ENCODE measurements at regions not wholly inside any gene's neighbourhood (a gene's known extent, or its start where the extent isn't known, plus 50 kb on each side); places are given as distances from the start of the nearest gene placed in this dataset.
"Not testable (repeated sequence)": the region's sequence is repeated elsewhere in the genome, so short reads cannot be mapped to it uniquely, and the experiment has no call there.

DNA sequence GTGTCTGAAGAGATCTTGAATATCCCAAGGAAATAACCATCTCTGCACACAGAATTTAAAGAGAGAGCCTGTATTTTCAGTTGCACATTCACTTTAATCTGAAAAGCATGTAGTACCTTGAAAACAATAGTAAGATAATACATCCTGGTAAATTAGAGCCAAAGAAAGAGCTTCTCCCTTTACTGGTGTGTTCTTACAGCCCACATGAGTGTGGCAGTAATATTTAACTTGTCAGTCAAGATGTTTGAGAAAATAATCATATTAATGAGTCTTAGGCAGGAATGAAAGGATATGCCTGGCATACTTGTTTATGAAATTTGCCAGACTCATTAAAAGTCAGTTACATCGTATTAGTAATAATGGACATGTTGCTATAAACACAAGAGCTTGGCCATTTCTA is 908.4 kb upstream of the ADGRL4 start:
- no peak overlapping the region for H3K4me3 ChIP-seq (ENCODE audit: low read length)
- H3K4me2 ChIP-seq (ENCODE audit: low read depth, low read length, poor library complexity, severe bottlenecking) = no peak overlapping the region
- no peak overlapping the region for H3K9ac ChIP-seq (ENCODE audit: low read length)
- no peaks in the 10 kb centered on the region for H3K4me1 ChIP-seq (ENCODE audit: low read length)
- no peaks in the 10 kb centered on the region for H3K27me3 ChIP-seq (ENCODE audit: low read length)
- no peak overlapping the region for H2AFZ ChIP-seq (ENCODE audit: low read length)
- H3K36me3 ChIP-seq (ENCODE audit: insufficient read depth, low read length) = no peaks in the 10 kb centered on the region
- DNase-seq = no peak
- H3K79me2 ChIP-seq (ENCODE audit: low read length) = no peaks in the 10 kb centered on the region
- H4K20me1 ChIP-seq (ENCODE audit: insufficient read depth, low read depth, low read length) = no peaks in the 10 kb centered on the region
- no peak overlapping the region for H3K27ac ChIP-seq (ENCODE audit: low read length)
- peaks cover 34% of the 10 kb centered on the region for H3K9me3 ChIP-seq (ENCODE audit: low read length)
- H3K9me2 ChIP-seq (replicated peaks; ENCODE audit: insufficient read depth, low read length) = no peaks in the 10 kb centered on the region

DNA sequence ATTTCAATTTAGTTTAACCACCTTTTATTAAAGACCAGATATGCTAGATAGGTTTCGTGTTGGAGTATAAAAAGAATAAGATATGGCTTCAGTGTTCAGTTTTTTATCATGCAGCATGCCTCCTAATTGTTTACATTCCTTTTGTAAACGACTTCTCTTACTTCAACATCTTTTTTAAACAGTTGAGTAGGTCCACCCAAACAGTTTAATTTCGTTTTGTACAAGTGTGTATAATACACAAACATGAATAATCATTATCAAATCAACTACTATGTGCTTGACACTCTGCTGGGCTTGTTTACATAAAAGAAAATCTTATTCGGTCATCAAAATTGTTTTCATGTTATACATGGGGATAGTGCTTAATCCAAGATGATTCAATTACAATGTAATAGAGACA is 906.3 kb upstream of the ADGRL4 start:
- DNase-seq = no peak
- no peak overlapping the region for H3K4me3 ChIP-seq (ENCODE audit: low read length)
- H3K9ac ChIP-seq (ENCODE audit: low read length) = no peak overlapping the region
- peaks cover 38% of the 10 kb centered on the region for H3K9me3 ChIP-seq (ENCODE audit: low read length)
- no peaks in the 10 kb centered on the region for H3K4me1 ChIP-seq (ENCODE audit: low read length)
- no peak overlapping the region for H3K27ac ChIP-seq (ENCODE audit: low read length)
- no peak overlapping the region for H3K4me2 ChIP-seq (ENCODE audit: low read depth, low read length, poor library complexity, severe bottlenecking)
- no peak overlapping the region for H2AFZ ChIP-seq (ENCODE audit: low read length)
- no peaks in the 10 kb centered on the region for H3K27me3 ChIP-seq (ENCODE audit: low read length)
- no peaks in the 10 kb centered on the region for H3K9me2 ChIP-seq (replicated peaks; ENCODE audit: insufficient read depth, low read length)
- H3K79me2 ChIP-seq (ENCODE audit: low read length) = no peaks in the 10 kb centered on the region
- H3K36me3 ChIP-seq (ENCODE audit: insufficient read depth, low read length) = no peaks in the 10 kb centered on the region
- H4K20me1 ChIP-seq (ENCODE audit: insufficient read depth, low read depth, low read length) = no peaks in the 10 kb centered on the region

DNA sequence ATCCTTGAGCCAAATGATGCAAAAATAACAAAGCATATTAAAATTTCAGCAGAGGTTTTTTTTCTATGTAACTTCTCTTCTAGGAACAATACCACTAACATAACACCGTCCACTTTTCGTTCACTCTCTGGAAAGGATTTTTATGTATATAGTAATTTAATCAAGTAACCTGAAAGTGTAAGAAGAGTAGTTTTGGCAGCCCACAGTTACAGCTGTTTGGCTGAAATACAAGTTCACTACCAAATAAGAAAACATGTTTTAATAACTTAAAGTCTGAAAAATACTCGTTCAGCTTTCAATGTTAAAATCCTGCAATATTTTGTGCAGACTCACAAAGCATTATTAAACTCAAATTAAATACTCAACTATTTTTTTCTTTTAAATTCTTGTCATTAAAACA is 896.8 kb upstream of the ADGRL4 start:
- no peaks in the 10 kb centered on the region for H3K9me2 ChIP-seq (replicated peaks; ENCODE audit: insufficient read depth, low read length)
- H3K4me3 ChIP-seq (ENCODE audit: low read length) = no peak overlapping the region
- no peaks in the 10 kb centered on the region for H3K36me3 ChIP-seq (ENCODE audit: insufficient read depth, low read length)
- H3K4me2 ChIP-seq (ENCODE audit: low read depth, low read length, poor library complexity, severe bottlenecking) = no peak overlapping the region
- no peaks in the 10 kb centered on the region for H3K79me2 ChIP-seq (ENCODE audit: low read length)
- H3K27ac ChIP-seq (ENCODE audit: low read length) = no peak overlapping the region
- no peaks in the 10 kb centered on the region for H3K27me3 ChIP-seq (ENCODE audit: low read length)
- H3K9ac ChIP-seq (ENCODE audit: low read length) = no peak overlapping the region
- no peaks in the 10 kb centered on the region for H4K20me1 ChIP-seq (ENCODE audit: insufficient read depth, low read depth, low read length)
- DNase-seq = no peak
- H3K9me3 ChIP-seq (ENCODE audit: low read length) = peaks cover 27% of the 10 kb centered on the region
- no peak overlapping the region for H2AFZ ChIP-seq (ENCODE audit: low read length)
- no peaks in the 10 kb centered on the region for H3K4me1 ChIP-seq (ENCODE audit: low read length)

DNA sequence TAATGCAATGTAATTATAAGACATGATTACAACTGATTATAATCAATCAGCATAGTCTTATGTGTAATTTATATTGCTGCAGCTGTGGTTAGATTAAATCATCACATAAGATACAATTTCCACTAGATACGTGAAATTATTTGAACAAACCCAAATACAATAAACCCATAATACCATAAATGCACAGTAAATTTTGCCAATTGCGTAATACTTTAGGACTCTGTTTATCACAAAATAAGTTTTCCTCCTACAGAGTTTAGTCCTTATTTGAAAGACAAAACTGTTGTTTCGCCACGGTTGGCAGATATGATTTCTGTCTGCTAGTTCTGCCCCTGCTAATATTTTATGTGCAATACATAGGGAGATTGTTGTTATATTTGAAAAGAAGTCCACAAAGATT is 895.9 kb upstream of the ADGRL4 start:
- no peak for DNase-seq
- H3K4me3 ChIP-seq (ENCODE audit: low read length) = no peak overlapping the region

DNA sequence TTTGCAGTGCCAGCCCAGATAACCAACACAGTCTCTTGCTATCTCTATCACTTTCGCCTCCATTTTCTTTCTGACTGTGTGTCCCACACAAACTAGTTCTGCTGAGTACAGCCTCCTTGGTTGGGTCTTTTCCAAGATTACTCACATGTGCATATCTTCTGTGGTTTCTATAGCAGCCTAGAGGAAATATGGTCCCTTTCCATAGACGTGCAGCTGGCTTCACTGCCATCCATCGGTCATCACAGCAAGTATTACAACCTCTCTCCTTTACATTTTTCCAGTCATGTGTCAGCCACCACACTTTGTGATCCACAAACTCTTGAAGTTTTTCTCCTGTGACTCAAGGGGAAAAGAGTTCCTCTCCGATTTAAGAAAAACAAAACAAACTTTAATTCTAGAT is 893.4 kb upstream of the ADGRL4 start:
- Histone ChIP-seq H3K79me2 (ENCODE audit: low read length) (no peaks in the 10 kb centered on the region), H2AFZ (ENCODE audit: low read length) (no peak overlapping the region), H3K27me3 (ENCODE audit: low read length) (no peaks in the 10 kb centered on the region), H3K27ac (ENCODE audit: low read length) (no peak overlapping the region), H3K4me1 (ENCODE audit: low read length) (no peaks in the 10 kb centered on the region), H3K4me3 (ENCODE audit: low read length) (no peak overlapping the region), H3K9ac (ENCODE audit: low read length) (no peak overlapping the region), H3K9me3 (ENCODE audit: low read length) (peaks cover 34% of the 10 kb centered on the region), H3K9me2 (replicated peaks; ENCODE audit: insufficient read depth, low read length) (no peaks in the 10 kb centered on the region), H3K36me3 (ENCODE audit: insufficient read depth, low read length) (no peaks in the 10 kb centered on the region), H4K20me1 (ENCODE audit: insufficient read depth, low read depth, low read length) (no peaks in the 10 kb centered on the region), H3K4me2 (ENCODE audit: low read depth, low read length, poor library complexity, severe bottlenecking) (no peak overlapping the region)
- DNase-seq = no peak

More for the DNA sequence above, 895.9 kb upstream of the ADGRL4 start:
- no peak overlapping the region for H3K27ac ChIP-seq (ENCODE audit: low read length)
- H3K9me3 ChIP-seq (ENCODE audit: low read length) = peaks cover 30% of the 10 kb centered on the region
- no peak overlapping the region for H2AFZ ChIP-seq (ENCODE audit: low read length)
- no peak overlapping the region for H3K4me2 ChIP-seq (ENCODE audit: low read depth, low read length, poor library complexity, severe bottlenecking)
- H3K4me1 ChIP-seq (ENCODE audit: low read length) = no peaks in the 10 kb centered on the region
- H3K9ac ChIP-seq (ENCODE audit: low read length) = no peak overlapping the region
- H3K9me2 ChIP-seq (replicated peaks; ENCODE audit: insufficient read depth, low read length) = no peaks in the 10 kb centered on the region
- H4K20me1 ChIP-seq (ENCODE audit: insufficient read depth, low read depth, low read length) = no peaks in the 10 kb centered on the region
- no peaks in the 10 kb centered on the region for H3K27me3 ChIP-seq (ENCODE audit: low read length)
- no peaks in the 10 kb centered on the region for H3K36me3 ChIP-seq (ENCODE audit: insufficient read depth, low read length)
- no peaks in the 10 kb centered on the region for H3K79me2 ChIP-seq (ENCODE audit: low read length)

DNA sequence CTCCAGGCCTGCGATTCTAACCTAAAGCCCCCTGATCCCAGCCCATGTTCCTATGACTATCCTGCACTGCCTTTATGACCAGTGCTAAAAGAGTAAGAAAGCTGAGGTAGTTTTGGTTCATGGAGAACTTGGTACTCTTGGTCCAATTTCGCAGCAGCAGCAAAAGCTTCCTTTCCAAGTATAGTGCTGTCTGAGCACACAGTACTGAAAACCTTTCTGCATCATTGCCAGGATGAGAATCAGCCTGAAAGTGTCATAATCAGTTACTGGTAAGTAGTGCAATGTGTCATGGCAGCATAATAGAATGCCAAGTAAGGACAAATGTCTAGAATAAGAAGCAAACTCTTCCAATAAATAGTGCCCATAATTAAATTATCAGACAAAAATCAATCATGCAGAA is 889.6 kb upstream of the ADGRL4 start:
- no peak overlapping the region for H3K27ac ChIP-seq (ENCODE audit: low read length)
- H4K20me1 ChIP-seq (ENCODE audit: insufficient read depth, low read depth, low read length) = no peaks in the 10 kb centered on the region
- no peak for DNase-seq
- H3K36me3 ChIP-seq (ENCODE audit: insufficient read depth, low read length) = no peaks in the 10 kb centered on the region
- no peaks in the 10 kb centered on the region for H3K79me2 ChIP-seq (ENCODE audit: low read length)
- H3K27me3 ChIP-seq (ENCODE audit: low read length) = no peaks in the 10 kb centered on the region
- H3K4me3 ChIP-seq (ENCODE audit: low read length) = no peak overlapping the region
- H3K9me2 ChIP-seq (replicated peaks; ENCODE audit: insufficient read depth, low read length) = no peaks in the 10 kb centered on the region
- no peaks in the 10 kb centered on the region for H3K4me1 ChIP-seq (ENCODE audit: low read length)
- H3K9me3 ChIP-seq (ENCODE audit: low read length) = peaks cover 22% of the 10 kb centered on the region
- H2AFZ ChIP-seq (ENCODE audit: low read length) = no peak overlapping the region
- H3K9ac ChIP-seq (ENCODE audit: low read length) = no peak overlapping the region
- no peak overlapping the region for H3K4me2 ChIP-seq (ENCODE audit: low read depth, low read length, poor library complexity, severe bottlenecking)

DNA sequence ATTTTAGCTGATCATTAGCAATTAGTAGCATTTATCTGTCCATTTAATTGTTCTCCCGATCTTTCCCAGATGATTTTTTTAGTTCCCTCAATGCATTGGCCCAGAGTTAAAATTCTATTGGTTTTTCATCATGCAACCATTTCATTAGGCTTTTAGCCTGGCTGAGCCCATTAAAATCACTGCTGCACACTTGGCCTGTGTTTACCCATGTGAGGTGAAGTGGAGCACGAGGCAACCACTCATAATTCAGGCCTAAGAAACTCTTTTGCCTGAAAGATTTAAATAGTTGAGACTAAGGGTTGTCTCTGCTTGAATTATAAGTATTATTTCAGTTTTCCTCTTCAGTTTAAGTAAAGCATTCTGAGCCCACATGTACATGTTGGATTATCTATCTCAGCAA is 889.0 kb upstream of the ADGRL4 start:
- Histone ChIP-seq H3K4me3 (ENCODE audit: low read length) (no peak overlapping the region), H3K9ac (ENCODE audit: low read length) (no peak overlapping the region), H3K4me1 (ENCODE audit: low read length) (no peaks in the 10 kb centered on the region)

DNA sequence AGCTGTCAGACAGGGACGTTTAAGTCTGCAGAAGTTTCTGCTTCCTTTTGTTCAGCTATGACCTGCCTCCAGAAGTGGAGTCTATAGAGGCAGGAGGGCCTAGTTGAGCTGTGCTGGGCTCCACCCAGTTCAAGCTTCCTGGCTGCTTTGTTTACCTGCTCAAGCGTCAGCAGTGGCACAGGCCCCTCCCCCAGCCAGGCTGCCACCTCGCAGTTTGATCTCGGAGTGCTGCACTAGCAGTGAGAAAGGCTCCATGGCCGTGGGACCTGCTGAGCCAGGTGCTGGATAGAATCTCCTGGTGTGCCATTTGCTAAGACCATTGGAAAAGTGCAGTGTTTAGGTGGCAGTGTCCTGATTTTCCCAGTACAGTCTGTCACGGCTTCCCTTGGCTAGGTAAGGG is 887.6 kb upstream of the ADGRL4 start:
- H3K27ac ChIP-seq (ENCODE audit: low read length); H4K20me1 ChIP-seq (ENCODE audit: insufficient read depth, low read depth, low read length); H3K4me1 ChIP-seq (ENCODE audit: low read length); H3K9ac ChIP-seq (ENCODE audit: low read length); H3K4me3 ChIP-seq (ENCODE audit: low read length); DNase-seq; H3K9me2 ChIP-seq (replicated peaks; ENCODE audit: insufficient read depth, low read length); H3K79me2 ChIP-seq (ENCODE audit: low read length); H3K27me3 ChIP-seq (ENCODE audit: low read length); H3K4me2 ChIP-seq (ENCODE audit: low read depth, low read length, poor library complexity, severe bottlenecking); H2AFZ ChIP-seq (ENCODE audit: low read length); H3K9me3 ChIP-seq (ENCODE audit: low read length); H3K36me3 ChIP-seq (ENCODE audit: insufficient read depth, low read length): not testable (repeated sequence)

More for the DNA sequence above, 889.0 kb upstream of the ADGRL4 start:
- Histone ChIP-seq H2AFZ (ENCODE audit: low read length) (no peak overlapping the region), H3K27ac (ENCODE audit: low read length) (no peak overlapping the region), H3K27me3 (ENCODE audit: low read length) (no peaks in the 10 kb centered on the region), H3K9me2 (replicated peaks; ENCODE audit: insufficient read depth, low read length) (no peaks in the 10 kb centered on the region), H3K4me2 (ENCODE audit: low read depth, low read length, poor library complexity, severe bottlenecking) (no peak overlapping the region), H3K36me3 (ENCODE audit: insufficient read depth, low read length) (no peaks in the 10 kb centered on the region), H3K9me3 (ENCODE audit: low read length) (peaks cover 18% of the 10 kb centered on the region), H3K79me2 (ENCODE audit: low read length) (no peaks in the 10 kb centered on the region), H4K20me1 (ENCODE audit: insufficient read depth, low read depth, low read length) (no peaks in the 10 kb centered on the region)
- no peak for DNase-seq

DNA sequence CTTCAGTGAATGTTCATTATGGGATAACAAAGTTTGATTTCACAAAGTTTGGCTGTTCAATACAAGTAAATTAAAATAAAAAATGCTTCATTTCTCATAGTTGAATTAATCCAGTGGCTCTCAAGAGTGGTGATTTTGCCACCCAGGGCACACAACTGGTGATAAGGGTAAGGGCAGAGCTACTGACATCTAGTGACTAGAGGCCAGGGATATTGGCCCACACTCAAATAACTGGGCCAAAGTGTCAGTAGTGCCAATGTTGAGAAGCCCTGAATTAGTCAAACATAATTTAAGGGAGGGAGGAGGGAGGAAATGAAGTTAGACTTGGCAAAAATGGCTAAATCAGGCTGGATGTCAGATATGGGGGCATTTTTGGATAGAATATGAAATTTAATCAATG is 880.5 kb upstream of the ADGRL4 start:
- H3K9me2 ChIP-seq (replicated peaks; ENCODE audit: insufficient read depth, low read length) = no peaks in the 10 kb centered on the region
- H3K4me1 ChIP-seq (ENCODE audit: low read length) = no peaks in the 10 kb centered on the region
- H3K4me2 ChIP-seq (ENCODE audit: low read depth, low read length, poor library complexity, severe bottlenecking) = no peak overlapping the region
- no peaks in the 10 kb centered on the region for H3K27me3 ChIP-seq (ENCODE audit: low read length)
- H2AFZ ChIP-seq (ENCODE audit: low read length) = no peak overlapping the region
- H3K4me3 ChIP-seq (ENCODE audit: low read length) = no peak overlapping the region
- no peaks in the 10 kb centered on the region for H4K20me1 ChIP-seq (ENCODE audit: insufficient read depth, low read depth, low read length)
- peak; percentile 2 for DNase-seq
- H3K9me3 ChIP-seq (ENCODE audit: low read length) = peaks cover 20% of the 10 kb centered on the region
- H3K27ac ChIP-seq (ENCODE audit: low read length) = no peak overlapping the region
- H3K9ac ChIP-seq (ENCODE audit: low read length) = no peak overlapping the region
- no peaks in the 10 kb centered on the region for H3K79me2 ChIP-seq (ENCODE audit: low read length)
- no peaks in the 10 kb centered on the region for H3K36me3 ChIP-seq (ENCODE audit: insufficient read depth, low read length)
